ENCODE measurements at regions not wholly inside any gene's neighbourhood (a gene's known extent, or its start where the extent isn't known, plus 50 kb on each side); places are given as distances from the start of the nearest gene placed in this dataset.

GRCh38 chr2:198417836-198418235 is 613.4 kb downstream of the PLCL1 start:
- TF ChIP-seq EZH2phosphoT487 (IDR thresholded peaks at IDR 0.05; ENCODE audit: insufficient read depth, low read depth) (no peak), EZH2 (IDR thresholded peaks at IDR 0.05; ENCODE audit: insufficient read depth, poor library complexity, severe bottlenecking) (no peak)
